ENCODE measurements at regions not wholly inside any gene's neighbourhood (a gene's known extent, or its start where the extent isn't known, plus 50 kb on each side); places are given as distances from the start of the nearest gene placed in this dataset.

- peaks cover 0 to 8% (median 0%) of the 10 kb centered on the region in 11 experiments; a peak in 8 of 22 replicates for H3K9me3 ChIP-seq (replicated peaks in 1 of 11)
Measured at GRCh38 chr2:129301431-129301913, 678.0 kb upstream of the RAB6C start.

GRCh38 chr2:129302106-129302505, 677.4 kb upstream of the RAB6C start:
- Histone ChIP-seq H3K9me3 (replicated peaks in 1 of 11) (peaks cover 0 to 8% (median 0%) of the 10 kb centered on the region in 11 experiments; a peak in 8 of 22 replicates), H4K20me1 (no peaks in the 10 kb centered on the region), H3K36me3 (no peaks in the 10 kb centered on the region), H3K4me2 (no peak overlapping the region), H3K4me3 (no peak overlapping the region), H3K27ac (no peak overlapping the region), H3K4me1 (peaks cover 0 to 4% (median 0%) of the 10 kb centered on the region in 10 experiments; a peak in 1 of 20 replicates), H3K27me3 (no peaks in the 10 kb centered on the region), H3K9ac (no peak overlapping the region)
- no peak for TF ChIP-seq Cebpa-rat (IDR thresholded peaks at IDR 0.05)

More at GRCh38 chr2:129301431-129301913, 678.0 kb upstream of the RAB6C start:
- TF ChIP-seq Cebpa-rat (IDR thresholded peaks at IDR 0.05): no peak
- Histone ChIP-seq H3K4me3 (no peak overlapping the region), H4K20me1 (no peaks in the 10 kb centered on the region), H3K36me3 (no peaks in the 10 kb centered on the region), H3K4me2 (no peak overlapping the region), H3K27me3 (no peaks in the 10 kb centered on the region), H3K9ac (no peak overlapping the region), H3K4me1 (peaks cover 0 to 10% (median 0%) of the 10 kb centered on the region in 10 experiments; a peak in 1 of 20 replicates), H3K27ac (no peak overlapping the region)

- no peak for TF ChIP-seq Cebpa-rat (IDR thresholded peaks at IDR 0.05)
- no peak overlapping the region for H3K4me2 ChIP-seq
Measured at GRCh38 chr2:129302561-129303183, 676.8 kb upstream of the RAB6C start.

GRCh38 chr2:129314120-129314519, 665.3 kb upstream of the RAB6C start:
- H3K27me3 ChIP-seq: no peaks in the 10 kb centered on the region
- H3K9ac ChIP-seq: no peak overlapping the region
- no peak overlapping the region for H3K4me3 ChIP-seq
- H3K4me1 ChIP-seq: no peaks in the 10 kb centered on the region
- no peak for TF ChIP-seq Cebpa-rat (IDR thresholded peaks at IDR 0.05)
- peaks cover 0 to 8% (median 0%) of the 10 kb centered on the region in 11 experiments; a peak in 3 of 22 replicates for H3K9me3 ChIP-seq (replicated peaks in 1 of 11)
- H3K27ac ChIP-seq: no peak overlapping the region
- H4K20me1 ChIP-seq: no peaks in the 10 kb centered on the region
- H3K4me2 ChIP-seq: no peak overlapping the region
- no peaks in the 10 kb centered on the region for H3K36me3 ChIP-seq

More at GRCh38 chr2:129302561-129303183, 676.8 kb upstream of the RAB6C start:
- Histone ChIP-seq H3K4me3 (no peak overlapping the region), H3K4me1 (no peaks in the 10 kb centered on the region), H3K27me3 (no peaks in the 10 kb centered on the region), H4K20me1 (no peaks in the 10 kb centered on the region), H3K9ac (no peak overlapping the region), H3K36me3 (no peaks in the 10 kb centered on the region), H3K9me3 (replicated peaks in 1 of 11) (peaks cover 0 to 8% (median 0%) of the 10 kb centered on the region in 11 experiments; a peak in 8 of 22 replicates), H3K27ac (no peak overlapping the region)

- Histone ChIP-seq H3K36me3 (no peaks in the 10 kb centered on the region), H3K4me1 (no peaks in the 10 kb centered on the region), H3K4me3 (no peak overlapping the region), H3K9me3 (replicated peaks in 1 of 11) (peaks cover 0 to 8% (median 0%) of the 10 kb centered on the region in 11 experiments; a peak in 3 of 22 replicates), H3K27ac (no peak overlapping the region), H3K4me2 (no peak overlapping the region), H3K27me3 (no peaks in the 10 kb centered on the region), H3K9ac (no peak overlapping the region), H4K20me1 (no peaks in the 10 kb centered on the region)
- TF ChIP-seq Cebpa-rat (IDR thresholded peaks at IDR 0.05): no peak
Measured at GRCh38 chr2:129318581-129319421, 660.7 kb upstream of the RAB6C start.

- no peak overlapping the region for H3K9ac ChIP-seq
- H4K20me1 ChIP-seq: no peaks in the 10 kb centered on the region
- H3K9me3 ChIP-seq (replicated peaks in 1 of 11): peaks cover 0 to 8% (median 0%) of the 10 kb centered on the region in 11 experiments; a peak in 3 of 22 replicates
- H3K27me3 ChIP-seq: no peaks in the 10 kb centered on the region
- no peak for TF ChIP-seq Cebpa-rat (IDR thresholded peaks at IDR 0.05)
- no peak overlapping the region for H3K4me2 ChIP-seq
- H3K4me1 ChIP-seq: no peaks in the 10 kb centered on the region
- H3K36me3 ChIP-seq: no peaks in the 10 kb centered on the region
- H3K27ac ChIP-seq: no peak overlapping the region
- H3K4me3 ChIP-seq: no peak overlapping the region
Measured at GRCh38 chr2:129319422-129319717, 660.1 kb upstream of the RAB6C start.

- no peak for TF ChIP-seq Cebpa-rat (IDR thresholded peaks at IDR 0.05)
- Histone ChIP-seq H3K4me1 (no peaks in the 10 kb centered on the region), H3K36me3 (no peaks in the 10 kb centered on the region), H3K4me2 (no peak overlapping the region), H3K4me3 (no peak overlapping the region), H3K9me3 (replicated peaks in 1 of 11) (peaks cover 0 to 8% (median 0%) of the 10 kb centered on the region in 11 experiments; a peak in 3 of 22 replicates), H3K27ac (no peak overlapping the region), H4K20me1 (no peaks in the 10 kb centered on the region), H3K27me3 (no peaks in the 10 kb centered on the region), H3K9ac (no peak overlapping the region)
Measured at GRCh38 chr2:129320288-129320687, 659.2 kb upstream of the RAB6C start.

- no peak overlapping the region for H3K4me3 ChIP-seq
- H3K36me3 ChIP-seq: no peaks in the 10 kb centered on the region
- no peaks in the 10 kb centered on the region for H3K27me3 ChIP-seq
- H3K4me2 ChIP-seq: no peak overlapping the region
- peaks cover 0 to 8% (median 4%) of the 10 kb centered on the region in 11 experiments; a peak in 9 of 22 replicates for H3K9me3 ChIP-seq (replicated peaks in 1 of 11)
- H3K4me1 ChIP-seq: no peaks in the 10 kb centered on the region
- H3K27ac ChIP-seq: no peak overlapping the region
- no peak overlapping the region for H3K9ac ChIP-seq
- no peaks in the 10 kb centered on the region for H4K20me1 ChIP-seq
- TF ChIP-seq Cebpa-rat (IDR thresholded peaks at IDR 0.05): no peak
Measured at GRCh38 chr2:129324349-129324748, 655.1 kb upstream of the RAB6C start.

- no peak for TF ChIP-seq Cebpa-rat (IDR thresholded peaks at IDR 0.05)
- Histone ChIP-seq H3K4me3 (no peak overlapping the region), H3K9ac (no peak overlapping the region), H3K4me2 (no peak overlapping the region), H3K36me3 (no peaks in the 10 kb centered on the region), H3K27me3 (no peaks in the 10 kb centered on the region), H3K27ac (no peak overlapping the region), H3K9me3 (replicated peaks in 1 of 11) (peaks cover 0 to 12% (median 7%) of the 10 kb centered on the region in 11 experiments; a peak in 10 of 22 replicates), H4K20me1 (no peaks in the 10 kb centered on the region), H3K4me1 (no peaks in the 10 kb centered on the region)
Measured at GRCh38 chr2:129325151-129325550, 654.3 kb upstream of the RAB6C start.

All from BLaER1 treated with 17β-estradiol and CSF1 and Interleukin-3, amounts not matched to agents 10 nM and 100 nM (cell line).